ENCODE measurements at regions not wholly inside any gene's neighbourhood (a gene's known extent, or its start where the extent isn't known, plus 50 kb on each side); places are given as distances from the start of the nearest gene placed in this dataset.
"Not testable (repeated sequence)": the region's sequence is repeated elsewhere in the genome, so short reads cannot be mapped to it uniquely, and the experiment has no call there.

GRCh38 chr6:19723545-19723944 lies 113.6 kb upstream of the ID4 start:
- TF ChIP-seq CTCF (IDR thresholded peaks at IDR 0.05; ENCODE audit: unreplicated experiment in 3 of 3): no peak
- peak overlapping the region in 1 of 3 experiments; percentile 10 for H3K27ac Mint-ChIP-seq
- H3K4me3 Mint-ChIP-seq: no peak overlapping the region
- H3K27me3 Mint-ChIP-seq (ENCODE audit: low read depth): peaks cover 8% of the 10 kb centered on the region
- peaks cover 23% of the 10 kb centered on the region for H3K4me1 Mint-ChIP-seq
- no peaks in the 10 kb centered on the region for H3K9me3 Mint-ChIP-seq
- no peaks in the 10 kb centered on the region for H3K36me3 Mint-ChIP-seq (ENCODE audit: low read depth)

- not testable (repeated sequence) for H3K4me3 Mint-ChIP-seq; H3K36me3 Mint-ChIP-seq (ENCODE audit: low read depth); H3K9me3 Mint-ChIP-seq; H3K27me3 Mint-ChIP-seq (ENCODE audit: low read depth); H3K27ac Mint-ChIP-seq; H3K4me1 Mint-ChIP-seq
Observed at GRCh38 chr6:19725436-19725835, 111.7 kb upstream of the ID4 start.

- H3K27me3 Mint-ChIP-seq (ENCODE audit: low read depth): peaks cover 4% of the 10 kb centered on the region
- H3K4me1 Mint-ChIP-seq: peaks cover 7% of the 10 kb centered on the region
- peaks cover 3% of the 10 kb centered on the region for H3K9me3 Mint-ChIP-seq
- TF ChIP-seq CTCF (IDR thresholded peaks at IDR 0.05; ENCODE audit: unreplicated experiment in 3 of 3): no peak
- H3K36me3 Mint-ChIP-seq (ENCODE audit: low read depth): peaks cover 7% of the 10 kb centered on the region
- H3K27ac Mint-ChIP-seq: no peak overlapping the region
- H3K4me3 Mint-ChIP-seq: no peak overlapping the region
Observed at GRCh38 chr6:19731282-19731681, 105.9 kb upstream of the ID4 start.

- no peaks in the 10 kb centered on the region for H3K27me3 Mint-ChIP-seq (ENCODE audit: low read depth)
- peaks cover 3% of the 10 kb centered on the region for H3K9me3 Mint-ChIP-seq
- H3K4me3 Mint-ChIP-seq: no peak overlapping the region
Observed at GRCh38 chr6:19734061-19734460, 103.1 kb upstream of the ID4 start.

GRCh38 chr6:19734519-19734918 lies 102.7 kb upstream of the ID4 start:
- Mint-ChIP-seq H3K36me3 (ENCODE audit: low read depth) (peaks cover 7% of the 10 kb centered on the region), H3K27ac (no peak overlapping the region), H3K4me3 (no peak overlapping the region), H3K4me1 (peaks cover 7% of the 10 kb centered on the region), H3K27me3 (ENCODE audit: low read depth) (no peaks in the 10 kb centered on the region), H3K9me3 (peaks cover 1% of the 10 kb centered on the region)
- no peak for TF ChIP-seq CTCF (IDR thresholded peaks at IDR 0.05; ENCODE audit: unreplicated experiment in 3 of 3)

More at GRCh38 chr6:19734061-19734460, 103.1 kb upstream of the ID4 start:
- Mint-ChIP-seq H3K4me1 (peaks cover 7% of the 10 kb centered on the region), H3K36me3 (ENCODE audit: low read depth) (peaks cover 7% of the 10 kb centered on the region), H3K27ac (no peak overlapping the region)
- TF ChIP-seq CTCF (IDR thresholded peaks at IDR 0.05; ENCODE audit: unreplicated experiment in 3 of 3): no peak

- H3K36me3 Mint-ChIP-seq (ENCODE audit: low read depth): peaks cover 4% of the 10 kb centered on the region
- no peak overlapping the region for H3K27ac Mint-ChIP-seq
- no peak overlapping the region for H3K4me3 Mint-ChIP-seq
- H3K27me3 Mint-ChIP-seq (ENCODE audit: low read depth): no peaks in the 10 kb centered on the region
- no peak for TF ChIP-seq CTCF (IDR thresholded peaks at IDR 0.05; ENCODE audit: unreplicated experiment in 3 of 3)
- peaks cover 7% of the 10 kb centered on the region for H3K4me1 Mint-ChIP-seq
- no peaks in the 10 kb centered on the region for H3K9me3 Mint-ChIP-seq
Observed at GRCh38 chr6:19736066-19736465, 101.1 kb upstream of the ID4 start.

Data from nephron (organoid).